ENCODE measurements at regions not wholly inside any gene's neighbourhood (a gene's known extent, or its start where the extent isn't known, plus 50 kb on each side); places are given as distances from the start of the nearest gene placed in this dataset.

GRCh38 chr13:44275381-44275780, 98.2 kb upstream of the SERP2 start:
- TF ChIP-seq POLR2A (IDR thresholded peaks at IDR 0.05), result no peak
- TF ChIP-seq CTCF (IDR thresholded peaks at IDR 0.05), result no peak
- no peak for TF ChIP-seq EP300 (IDR thresholded peaks at IDR 0.05)
- TF ChIP-seq POLR2AphosphoS5 (IDR thresholded peaks at IDR 0.05), result no peak
